OCI-LY1 (cell line): ENCODE measurements at regions not wholly inside any gene's neighbourhood (a gene's known extent, or its start where the extent isn't known, plus 50 kb on each side); places are given as distances from the start of the nearest gene placed in this dataset.

Experiments used
- EZH2 ChIP-seq: fragments of 200-600 bp; sonication (generic), shearing (Covaris generic); IDR thresholded peaks from 2 replicates; pipeline ENCODE4 v1.8.0; 2017; ENCODE audit warnings: borderline replicate concordance, mixed run types, mild to moderate bottlenecking, antibody characterized with exemption, low read length, moderate library complexity, mixed read lengths
- TF ChIP-seq, protein P1 (sequence below): fragments of 200-600 bp; sonication (generic), shearing (Covaris generic); IDR thresholded peaks from 2 replicates; pipeline ENCODE4 v1.5.1; 2017; ENCODE audit warnings: mild to moderate bottlenecking, antibody characterized with exemption, low read length, moderate library complexity, mixed read lengths

GRCh38 chr5:159641371-159642039, 274.8 kb upstream of the ADRA1B start:
- TF ChIP-seq EZH2 = no peak
- TF ChIP-seq, protein P1, sequence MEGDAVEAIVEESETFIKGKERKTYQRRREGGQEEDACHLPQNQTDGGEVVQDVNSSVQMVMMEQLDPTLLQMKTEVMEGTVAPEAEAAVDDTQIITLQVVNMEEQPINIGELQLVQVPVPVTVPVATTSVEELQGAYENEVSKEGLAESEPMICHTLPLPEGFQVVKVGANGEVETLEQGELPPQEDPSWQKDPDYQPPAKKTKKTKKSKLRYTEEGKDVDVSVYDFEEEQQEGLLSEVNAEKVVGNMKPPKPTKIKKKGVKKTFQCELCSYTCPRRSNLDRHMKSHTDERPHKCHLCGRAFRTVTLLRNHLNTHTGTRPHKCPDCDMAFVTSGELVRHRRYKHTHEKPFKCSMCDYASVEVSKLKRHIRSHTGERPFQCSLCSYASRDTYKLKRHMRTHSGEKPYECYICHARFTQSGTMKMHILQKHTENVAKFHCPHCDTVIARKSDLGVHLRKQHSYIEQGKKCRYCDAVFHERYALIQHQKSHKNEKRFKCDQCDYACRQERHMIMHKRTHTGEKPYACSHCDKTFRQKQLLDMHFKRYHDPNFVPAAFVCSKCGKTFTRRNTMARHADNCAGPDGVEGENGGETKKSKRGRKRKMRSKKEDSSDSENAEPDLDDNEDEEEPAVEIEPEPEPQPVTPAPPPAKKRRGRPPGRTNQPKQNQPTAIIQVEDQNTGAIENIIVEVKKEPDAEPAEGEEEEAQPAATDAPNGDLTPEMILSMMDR = no peak
